GM10266 (cell line): ENCODE measurements at regions not wholly inside any gene's neighbourhood (a gene's known extent, or its start where the extent isn't known, plus 50 kb on each side); places are given as distances from the start of the nearest gene placed in this dataset.

ENCODE experiments used
- DNase-seq: peaks from one replicate; pipeline ENCODE4 v3.0.0; 2012; ENCODE audit errors: extremely low spot score
- TF ChIP-seq, protein P1 (sequence below): IDR thresholded peaks from 2 replicates; pipeline ENCODE4 v1.5.1; 2012; ENCODE audit warnings: mild to moderate bottlenecking, low read depth; ENCODE audit not compliant: control insufficient read depth, insufficient read depth; ENCODE audit errors: missing control alignments

DNA sequence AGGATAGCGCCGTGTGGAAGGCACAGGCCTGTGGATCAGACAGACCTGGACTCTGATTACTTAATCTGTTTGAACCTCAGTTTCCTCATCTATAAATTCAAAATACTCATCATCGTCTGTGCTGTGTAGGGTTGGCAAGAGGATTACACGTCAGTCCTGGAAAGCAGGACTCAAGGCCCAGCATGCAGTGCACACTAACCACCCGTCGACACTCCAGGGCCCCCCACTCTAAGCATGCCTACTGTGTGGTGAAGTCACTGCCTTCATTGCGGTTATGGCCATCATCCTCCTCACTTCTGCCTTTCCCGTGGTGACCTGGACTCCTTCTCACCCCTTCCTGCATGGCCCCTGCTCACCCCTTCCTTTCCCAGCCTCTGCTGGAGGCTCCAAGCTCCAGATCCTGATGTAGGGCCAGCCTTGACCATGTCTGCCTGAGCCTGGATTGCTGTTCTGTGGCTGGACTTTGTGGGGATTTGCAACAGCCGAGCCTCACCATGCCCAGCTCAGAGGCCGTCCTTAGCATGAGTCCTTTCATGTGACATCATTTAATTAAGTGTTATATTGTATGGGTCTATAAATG lies 1158.0 kb downstream of the TBC1D22A start:
- no peak for DNase-seq
- TF ChIP-seq, protein P1, sequence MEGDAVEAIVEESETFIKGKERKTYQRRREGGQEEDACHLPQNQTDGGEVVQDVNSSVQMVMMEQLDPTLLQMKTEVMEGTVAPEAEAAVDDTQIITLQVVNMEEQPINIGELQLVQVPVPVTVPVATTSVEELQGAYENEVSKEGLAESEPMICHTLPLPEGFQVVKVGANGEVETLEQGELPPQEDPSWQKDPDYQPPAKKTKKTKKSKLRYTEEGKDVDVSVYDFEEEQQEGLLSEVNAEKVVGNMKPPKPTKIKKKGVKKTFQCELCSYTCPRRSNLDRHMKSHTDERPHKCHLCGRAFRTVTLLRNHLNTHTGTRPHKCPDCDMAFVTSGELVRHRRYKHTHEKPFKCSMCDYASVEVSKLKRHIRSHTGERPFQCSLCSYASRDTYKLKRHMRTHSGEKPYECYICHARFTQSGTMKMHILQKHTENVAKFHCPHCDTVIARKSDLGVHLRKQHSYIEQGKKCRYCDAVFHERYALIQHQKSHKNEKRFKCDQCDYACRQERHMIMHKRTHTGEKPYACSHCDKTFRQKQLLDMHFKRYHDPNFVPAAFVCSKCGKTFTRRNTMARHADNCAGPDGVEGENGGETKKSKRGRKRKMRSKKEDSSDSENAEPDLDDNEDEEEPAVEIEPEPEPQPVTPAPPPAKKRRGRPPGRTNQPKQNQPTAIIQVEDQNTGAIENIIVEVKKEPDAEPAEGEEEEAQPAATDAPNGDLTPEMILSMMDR, result no peak

DNA sequence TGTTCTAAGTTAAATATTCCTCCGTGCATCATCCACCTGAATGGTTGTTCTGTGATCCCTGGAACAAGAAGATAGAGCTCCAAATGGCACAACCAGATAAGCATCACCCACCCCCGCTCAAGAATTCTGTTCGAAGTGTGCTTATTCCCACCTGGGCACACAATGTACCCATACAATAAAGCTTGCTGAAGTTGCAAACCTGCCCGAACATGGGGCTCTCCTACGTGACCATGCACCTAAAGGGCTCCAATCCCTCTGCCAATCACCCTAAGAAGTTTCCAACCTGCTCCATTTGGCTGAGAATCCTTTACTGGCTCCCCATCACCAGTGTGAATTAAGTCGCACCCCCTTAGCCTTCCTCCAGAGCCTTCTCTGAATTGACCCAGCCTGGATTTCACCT lies 1157.4 kb downstream of the TBC1D22A start:
- no peak for DNase-seq
- TF ChIP-seq, protein P1, result no peak

DNA sequence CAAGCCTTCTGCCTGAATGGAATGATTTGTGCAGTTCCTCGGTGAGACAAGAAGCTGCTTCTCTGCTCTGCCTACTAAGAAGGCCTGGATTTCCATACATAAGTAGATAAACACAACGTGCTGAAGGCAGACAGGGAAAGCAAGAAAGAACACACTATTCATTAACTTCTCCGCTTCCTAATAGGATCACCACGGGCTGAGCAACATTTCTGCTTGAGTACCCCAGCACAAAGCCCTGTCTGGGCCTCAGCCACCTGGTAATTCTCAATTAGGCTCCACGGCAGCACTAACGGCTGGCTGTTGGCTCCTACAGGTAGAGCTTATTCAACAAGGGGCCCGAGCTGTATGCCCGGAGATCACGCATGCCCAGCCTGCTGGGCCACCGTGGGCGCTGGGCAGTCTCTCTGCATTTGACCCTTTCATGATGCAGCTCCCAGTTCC lies 1156.6 kb downstream of the TBC1D22A start:
- DNase-seq, result no peak
- TF ChIP-seq, protein P1, result no peak

DNA sequence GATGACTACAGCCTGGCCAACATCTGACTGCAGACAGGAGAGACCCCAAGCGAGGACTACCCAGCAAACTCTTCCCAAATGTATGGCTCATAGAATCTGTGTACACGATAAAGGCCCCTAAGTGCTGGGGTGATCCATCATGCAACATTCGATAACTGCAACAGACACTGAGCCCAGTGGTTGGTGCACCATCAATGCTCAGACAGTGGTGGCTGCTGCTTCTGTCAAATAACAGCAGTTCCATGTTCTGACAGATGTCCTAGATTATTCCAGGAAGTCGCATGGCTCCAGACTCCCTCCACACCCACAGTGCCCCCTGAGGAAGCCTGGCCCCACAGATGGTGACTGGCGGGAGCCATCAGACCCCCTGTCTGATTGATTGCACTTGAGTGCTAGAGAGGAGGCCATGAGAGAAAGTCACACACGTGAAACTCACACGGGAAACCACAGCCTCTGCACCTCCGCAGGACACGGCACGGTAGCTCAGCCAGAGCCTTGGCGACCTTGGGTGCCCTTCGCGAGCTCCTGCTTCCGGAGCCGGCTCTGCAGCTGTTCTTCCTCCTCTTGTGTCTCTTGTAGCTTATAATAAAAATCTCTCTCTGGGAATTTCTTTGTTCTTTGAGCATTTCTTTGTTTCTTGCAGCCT lies 1155.9 kb downstream of the TBC1D22A start:
- TF ChIP-seq, protein P1, result no peak
- no peak for DNase-seq

DNA sequence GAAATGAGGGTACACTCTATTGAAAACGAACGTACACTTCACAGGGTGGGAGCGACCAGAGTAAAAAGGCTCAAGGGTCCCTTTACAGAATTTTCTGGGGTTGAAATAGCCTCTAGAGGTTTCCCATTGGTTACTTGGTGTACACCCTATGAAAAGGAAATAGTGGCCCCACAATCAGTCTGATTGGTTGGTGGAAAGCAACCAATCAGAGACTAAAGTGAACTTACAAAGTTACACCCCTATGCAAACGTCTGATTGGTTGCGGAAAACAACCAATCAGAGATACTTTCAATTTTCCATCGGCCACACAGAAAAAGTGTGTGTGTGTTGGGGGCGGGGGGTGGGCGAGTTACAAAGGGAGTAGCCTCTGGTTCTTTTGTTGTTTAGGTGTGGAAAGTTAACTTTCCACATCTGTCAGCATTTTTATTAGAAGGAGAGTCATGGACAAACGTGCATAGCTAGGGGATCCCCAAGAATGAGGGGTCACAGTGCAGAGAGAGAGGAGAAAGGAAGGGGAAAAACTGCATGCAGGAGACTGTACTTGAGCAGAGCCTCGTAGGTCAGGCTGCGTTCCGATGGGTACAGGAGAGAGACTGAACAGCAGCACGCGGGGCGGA lies 1152.1 kb downstream of the TBC1D22A start:
- TF ChIP-seq, protein P1, result no peak
- no peak for DNase-seq

DNA sequence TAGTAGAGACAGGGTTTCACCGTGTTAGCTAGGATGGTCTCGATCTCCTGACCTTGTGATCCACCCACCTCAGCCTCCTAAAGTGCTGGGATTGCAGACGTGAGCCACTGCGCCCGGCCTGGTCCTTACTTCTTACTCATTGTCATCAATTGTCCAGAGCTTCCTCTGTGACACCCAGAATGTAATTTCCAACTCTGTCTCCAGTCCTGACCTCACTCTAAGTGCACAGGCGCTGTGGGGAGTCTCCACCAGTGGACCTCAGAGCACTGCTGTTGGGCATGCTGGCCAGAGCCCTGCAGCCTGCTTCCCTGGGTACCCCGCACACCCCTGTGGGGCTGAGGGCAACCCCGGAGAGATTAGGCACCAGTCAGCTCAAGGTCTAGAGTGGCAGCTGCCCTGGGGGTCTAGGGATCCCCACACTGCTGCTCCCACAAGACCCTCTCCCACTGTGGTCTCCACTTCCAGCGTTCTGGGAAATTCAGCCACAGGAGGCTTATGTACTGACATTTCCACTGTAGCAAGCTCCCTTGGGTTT lies 1140.3 kb downstream of the TBC1D22A start:
- TF ChIP-seq, protein P1, result no peak

DNA sequence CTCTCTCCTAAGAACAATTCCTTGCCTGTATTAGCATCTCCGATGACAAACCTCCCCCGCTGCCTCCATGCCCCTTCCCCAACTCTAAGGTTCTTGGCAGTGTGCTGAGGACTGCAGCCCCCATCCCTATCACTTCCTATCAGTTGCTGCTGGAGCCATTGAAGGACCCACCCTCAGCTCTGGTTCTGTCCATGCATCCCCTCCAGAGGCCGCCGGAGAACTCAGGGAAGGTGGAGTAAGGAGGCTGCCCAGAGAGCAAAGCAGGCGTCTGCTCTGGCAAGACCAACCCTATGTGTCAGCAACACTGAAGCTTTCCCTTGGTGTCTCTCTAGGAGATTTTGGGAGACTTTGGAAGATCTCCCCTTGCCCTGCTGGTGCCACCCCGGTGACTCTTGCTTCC lies 1139.5 kb downstream of the TBC1D22A start:
- no peak for DNase-seq
- TF ChIP-seq, protein P1, result no peak

More for the DNA sequence above, 1140.3 kb downstream of the TBC1D22A start:
- no peak for DNase-seq
